GM12872 (cell line): ENCODE measurements at regions not wholly inside any gene's neighbourhood (a gene's known extent, or its start where the extent isn't known, plus 50 kb on each side); places are given as distances from the start of the nearest gene placed in this dataset.

ENCODE experiments used
- CTCF ChIP-seq: IDR thresholded peaks from 3 replicates; pipeline ENCODE4 v1.5.1; 2011; ENCODE audit warnings: low read depth, mild to moderate bottlenecking, low read length, moderate library complexity; ENCODE audit not compliant: insufficient read depth

GRCh38 chr2:78973630-78974029 is 51.9 kb upstream of the REG3G start:
- TF ChIP-seq CTCF = no peak
